Activated CD8-positive, alpha-beta memory T cell treated with anti-CD3 and anti-CD28 coated beads, Interleukin-2, amount 50 U/mL, for 4 hours (primary cell): ENCODE measurements at regions not wholly inside any gene's neighbourhood (a gene's known extent, or its start where the extent isn't known, plus 50 kb on each side); places are given as distances from the start of the nearest gene placed in this dataset.

Experiments used
- DNase-seq: peaks from one replicate; pipeline ENCODE4 v3.0.0-alpha.2; 2020

DNA sequence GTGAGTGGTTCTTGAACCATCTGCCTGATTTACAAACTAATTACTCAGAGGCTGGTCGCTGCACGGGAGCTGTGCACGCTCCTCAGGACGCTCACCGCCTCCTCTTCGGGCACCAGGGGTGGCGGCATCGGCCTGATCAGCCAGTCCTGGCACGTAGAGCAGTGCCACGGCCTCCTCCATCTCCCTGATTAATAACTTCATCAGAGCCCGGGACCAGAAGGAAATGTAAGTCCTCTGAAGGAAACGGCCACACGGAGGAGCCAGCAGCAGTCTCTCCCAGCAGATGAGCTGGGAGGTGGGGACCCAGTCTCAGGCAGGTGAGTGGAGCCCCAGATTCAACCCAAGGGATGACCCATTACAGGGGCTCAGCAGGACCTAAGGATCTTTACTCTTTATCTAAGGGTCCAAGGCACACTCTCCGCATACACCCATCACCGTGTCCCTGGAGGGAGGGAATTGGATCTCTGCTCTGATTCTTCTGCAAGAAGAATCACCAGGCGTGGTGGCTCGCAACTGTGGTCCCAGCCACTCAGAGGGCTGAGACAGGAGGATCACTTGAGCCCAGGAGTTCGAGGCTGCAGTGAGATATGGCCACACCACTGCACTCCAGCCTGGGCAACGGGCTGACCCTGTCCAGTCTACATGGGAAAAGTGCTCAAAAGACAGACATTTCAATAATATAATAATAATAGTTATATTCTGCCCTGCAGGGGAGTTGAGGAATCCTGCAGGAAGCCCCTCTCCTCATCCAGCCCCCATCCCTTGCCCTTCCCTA is 366.5 kb downstream of the SEC14L1 start:
- no peak for DNase-seq

DNA sequence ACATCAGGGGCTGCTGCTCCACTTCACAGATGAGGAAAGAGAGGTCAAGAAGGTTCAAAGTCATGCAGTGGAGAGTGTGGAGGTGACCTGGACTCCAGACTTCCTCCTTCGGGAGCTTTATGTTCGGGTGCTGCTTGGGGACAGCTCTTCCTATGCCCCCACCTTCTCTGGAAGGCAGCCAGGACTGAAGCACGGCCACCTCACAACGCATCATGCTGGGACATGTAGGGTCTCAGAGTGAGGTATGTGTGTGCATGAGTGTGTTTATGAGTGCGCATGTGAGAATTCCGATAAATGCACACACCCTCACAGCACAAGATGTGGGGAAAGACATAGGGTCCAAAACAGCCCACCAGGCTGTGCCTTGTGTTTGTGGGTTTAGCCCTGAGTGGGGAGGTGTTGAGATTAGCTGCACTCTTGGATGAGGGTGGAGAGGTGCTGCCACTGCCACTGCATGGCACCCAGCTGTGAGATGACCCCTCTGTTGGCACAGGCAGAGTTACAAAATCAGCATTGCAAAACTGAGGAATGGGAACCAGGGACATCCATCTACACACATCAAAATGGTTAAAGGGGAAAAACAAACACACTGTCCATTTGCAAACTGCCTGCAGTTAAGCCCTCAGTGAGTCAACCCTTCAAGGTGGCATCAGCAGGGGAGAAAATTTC is 367.4 kb downstream of the SEC14L1 start:
- no peak for DNase-seq

DNA sequence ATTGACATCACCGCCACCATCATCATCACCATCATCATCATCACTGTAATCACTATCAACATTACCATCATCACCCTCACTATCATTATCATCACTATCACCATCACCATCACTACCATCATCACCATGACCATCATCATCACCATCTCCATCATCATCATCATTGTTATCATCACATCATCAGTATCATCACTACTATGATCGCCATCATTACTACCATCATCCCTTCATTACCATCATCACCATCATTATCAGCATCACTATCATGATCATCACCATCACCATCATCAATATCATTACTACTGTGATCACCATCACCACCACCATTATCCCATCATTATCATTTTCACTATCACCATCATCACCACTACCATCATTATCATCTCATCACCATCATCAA is 368.3 kb downstream of the SEC14L1 start:
- DNase-seq: no peak

DNA sequence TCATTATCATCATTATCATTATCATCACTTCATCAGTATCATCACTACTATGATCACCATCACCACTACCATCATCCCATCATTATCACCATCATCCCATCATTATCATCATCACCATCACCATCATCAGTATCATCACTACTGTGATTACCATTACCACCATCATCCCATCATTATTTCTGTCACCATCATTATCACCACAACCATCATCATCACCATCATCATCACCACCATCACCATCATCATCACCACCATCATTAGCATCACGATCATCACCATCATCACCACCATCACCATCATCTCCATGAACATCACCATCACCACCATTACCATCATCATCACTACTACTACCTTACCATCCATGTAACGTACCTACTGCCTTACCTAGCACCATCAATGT is 368.8 kb downstream of the SEC14L1 start:
- no peak for DNase-seq

DNA sequence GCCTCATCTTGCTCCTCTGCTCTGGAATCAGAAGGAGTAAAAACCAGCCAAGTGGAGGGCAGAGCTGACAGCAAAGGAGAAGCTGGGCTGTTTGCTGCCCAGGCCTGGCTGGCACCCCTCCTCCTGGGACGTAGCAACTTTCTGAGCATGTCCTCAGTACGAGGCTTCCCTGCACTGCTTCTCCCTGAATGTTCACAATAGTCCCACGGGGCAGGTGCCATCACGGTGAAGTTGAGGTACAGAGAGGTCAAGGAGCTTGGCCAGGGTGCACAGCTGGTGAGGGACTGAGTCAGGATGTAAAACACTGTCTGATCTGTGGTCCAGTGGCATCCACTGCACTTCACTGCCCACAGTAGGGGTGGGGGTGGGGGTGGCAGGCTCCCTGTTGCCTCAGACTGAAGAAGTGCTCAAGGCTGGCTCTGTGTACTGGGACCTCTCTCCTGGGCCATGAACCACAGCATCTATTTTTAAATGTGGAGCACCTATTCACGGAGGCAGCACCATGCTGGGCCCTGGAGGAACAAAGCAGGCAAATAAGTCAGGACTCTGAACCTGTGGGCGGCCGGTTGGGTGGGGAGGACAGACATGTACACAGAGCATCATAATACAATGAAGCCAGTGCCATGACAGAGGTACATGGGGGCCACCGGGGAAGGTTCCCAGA is 369.5 kb downstream of the SEC14L1 start:
- DNase-seq: no peak

DNA sequence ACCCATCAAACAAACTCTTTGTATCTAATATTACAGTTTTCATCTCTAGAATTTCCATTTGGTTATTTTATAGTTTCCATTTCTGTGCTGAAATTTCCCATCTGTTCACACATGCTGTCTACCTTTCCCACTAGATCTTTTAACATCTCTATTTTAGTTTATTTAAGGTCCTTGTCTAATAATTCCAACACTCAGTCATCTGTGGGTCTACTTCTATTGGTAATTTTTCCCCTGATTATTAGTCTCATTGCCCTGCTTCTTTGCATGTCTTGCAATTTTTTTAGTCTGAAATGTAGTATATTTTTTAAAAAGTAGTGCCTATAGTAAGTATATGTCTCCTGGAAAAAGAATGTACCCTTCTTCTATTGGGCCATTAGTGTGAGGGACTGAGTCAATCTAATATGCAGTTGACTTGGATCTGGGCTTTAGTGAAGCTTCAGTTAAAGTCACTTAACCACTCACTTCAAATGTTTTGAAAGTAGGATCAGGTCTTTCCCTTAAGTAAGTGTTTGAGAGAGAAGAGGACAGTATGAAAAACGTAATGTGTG is 370.8 kb downstream of the SEC14L1 start:
- no peak for DNase-seq

DNA sequence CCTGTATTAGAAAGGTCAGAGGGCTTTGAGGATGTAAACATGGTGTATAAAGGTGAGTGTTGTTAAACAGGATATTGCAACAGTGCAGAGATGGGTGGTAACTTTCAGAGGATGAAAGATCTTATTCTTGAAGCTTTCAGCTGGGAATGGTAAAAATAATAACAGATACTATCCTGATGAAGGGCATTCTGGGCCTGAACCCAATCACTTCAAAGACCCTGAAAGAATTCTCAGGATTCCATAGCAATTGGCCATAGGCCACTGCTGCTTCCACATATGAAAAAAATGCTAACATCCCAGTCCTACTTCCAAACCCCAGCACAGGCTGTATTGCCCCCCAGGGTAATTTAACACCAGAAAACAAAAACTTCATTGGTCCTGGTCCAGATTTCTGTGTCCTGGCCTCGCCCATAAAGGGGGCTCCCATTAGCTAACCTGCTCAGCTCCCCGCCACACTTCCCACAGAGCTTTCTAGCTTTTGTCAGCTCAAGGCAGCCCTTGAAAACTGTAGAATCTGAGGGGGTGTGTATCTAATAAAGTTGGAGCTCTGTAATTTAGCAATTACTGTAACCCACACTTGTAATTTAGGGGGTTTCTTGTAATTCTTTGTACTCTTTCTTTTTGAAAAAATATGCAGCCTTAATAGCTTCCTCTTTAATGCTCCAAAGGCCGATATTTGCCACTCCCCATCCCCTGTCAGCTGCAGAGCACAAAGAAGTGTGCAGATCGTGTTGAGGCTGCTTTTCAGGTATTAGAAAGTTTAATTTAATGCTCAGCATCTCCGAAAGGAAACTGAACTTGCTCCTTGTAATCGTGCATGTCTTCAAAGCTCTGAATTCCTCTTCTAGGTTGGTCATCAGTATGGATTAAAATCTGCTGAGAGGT is 371.5 kb downstream of the SEC14L1 start:
- no peak for DNase-seq

DNA sequence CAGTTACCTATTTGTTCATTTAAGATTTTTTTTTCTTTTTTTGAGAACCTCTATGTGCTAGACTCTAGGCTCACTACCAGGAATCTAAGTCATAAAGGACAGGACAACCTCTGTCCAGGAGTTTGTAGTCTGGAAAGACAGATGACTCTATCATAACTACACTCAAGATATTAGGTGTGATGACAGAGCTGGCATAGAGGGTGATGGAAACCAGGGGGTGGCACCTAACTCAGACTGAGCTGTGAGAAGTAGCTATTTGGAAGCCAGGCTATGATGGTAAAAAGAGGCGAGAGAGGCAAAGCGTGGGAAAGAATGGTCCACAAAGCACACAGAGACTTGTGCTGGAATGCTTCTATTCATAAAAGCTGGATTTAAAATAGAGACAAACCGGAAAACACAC is 372.3 kb downstream of the SEC14L1 start:
- DNase-seq: no peak

DNA sequence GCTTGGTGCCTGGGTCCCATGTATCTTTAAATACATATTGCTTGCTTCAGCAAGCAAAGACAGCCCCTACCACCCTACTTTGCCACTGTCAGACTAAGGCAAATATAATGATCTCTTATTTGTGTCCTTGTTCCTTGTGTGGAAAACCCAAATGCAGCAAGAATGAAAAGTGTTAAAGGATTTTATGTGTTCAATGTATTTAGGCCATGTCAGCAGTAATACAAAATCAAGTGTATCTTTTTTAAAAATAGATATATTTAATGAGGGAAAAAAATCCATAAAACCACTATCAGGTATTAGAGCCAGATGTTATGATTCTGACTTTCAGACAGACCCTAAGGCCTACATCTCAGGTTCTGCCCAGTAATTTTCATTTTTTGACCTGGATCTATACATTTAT is 374.5 kb downstream of the SEC14L1 start:
- DNase-seq: no peak

DNA sequence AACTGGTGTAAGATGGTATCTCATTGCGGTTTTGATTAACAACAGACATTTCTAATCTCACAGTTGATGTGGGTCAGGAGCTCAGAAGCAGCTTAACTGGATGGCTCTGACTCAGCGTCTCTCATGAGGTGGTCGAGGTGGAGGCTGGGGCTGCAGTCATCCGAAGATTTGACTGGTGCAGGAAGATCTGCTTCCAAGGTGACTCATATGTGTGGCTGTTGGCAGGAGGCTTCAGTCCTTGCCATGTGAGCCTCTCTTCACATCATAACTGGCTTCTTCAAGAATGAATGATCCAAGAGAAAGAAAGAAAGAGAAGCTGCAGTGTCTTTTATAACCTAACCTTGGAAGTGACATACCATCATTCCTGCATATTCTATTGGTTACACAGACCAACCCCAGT is 376.1 kb downstream of the SEC14L1 start:
- DNase-seq: no peak

DNA sequence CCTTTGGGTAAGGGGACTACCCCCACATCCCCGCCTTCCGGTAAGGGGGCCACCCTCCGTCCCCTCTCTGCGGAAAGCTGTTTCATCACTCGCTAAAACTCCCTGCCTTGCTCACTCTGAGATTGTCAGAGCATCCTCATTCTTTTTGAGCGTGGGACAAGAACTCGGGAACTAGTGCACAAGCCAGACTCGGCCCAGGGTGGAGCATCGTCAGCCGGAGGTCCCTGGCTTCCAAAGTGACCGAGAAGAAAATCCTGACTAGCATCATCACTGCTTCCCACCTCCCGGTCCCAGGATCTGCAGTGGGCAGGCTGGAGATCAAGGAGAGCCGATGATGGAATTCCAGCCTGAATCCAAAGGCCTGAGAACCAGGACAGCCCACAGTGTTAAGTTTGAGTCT is 380.3 kb downstream of the SEC14L1 start:
- DNase-seq: no peak

DNA sequence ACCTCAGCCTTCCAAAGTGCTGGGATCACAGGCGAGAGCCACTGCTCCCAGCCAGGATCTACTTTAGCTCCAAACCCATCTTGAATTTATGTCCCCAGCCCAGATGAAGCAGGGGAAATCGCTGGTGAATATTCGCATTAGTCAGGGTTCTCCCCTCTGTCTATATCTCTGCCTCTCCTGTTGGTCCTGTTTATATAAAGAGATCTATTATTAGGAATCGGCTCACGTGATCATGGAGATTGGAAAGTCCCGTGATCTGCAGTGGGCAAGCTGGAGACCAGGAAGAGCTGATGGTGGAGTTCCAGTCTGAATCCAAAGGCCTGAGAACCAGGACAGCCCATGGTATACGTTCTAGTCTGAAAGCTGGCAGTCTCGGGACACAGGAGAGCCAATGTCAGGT is 382.8 kb downstream of the SEC14L1 start:
- DNase-seq: no peak

DNA sequence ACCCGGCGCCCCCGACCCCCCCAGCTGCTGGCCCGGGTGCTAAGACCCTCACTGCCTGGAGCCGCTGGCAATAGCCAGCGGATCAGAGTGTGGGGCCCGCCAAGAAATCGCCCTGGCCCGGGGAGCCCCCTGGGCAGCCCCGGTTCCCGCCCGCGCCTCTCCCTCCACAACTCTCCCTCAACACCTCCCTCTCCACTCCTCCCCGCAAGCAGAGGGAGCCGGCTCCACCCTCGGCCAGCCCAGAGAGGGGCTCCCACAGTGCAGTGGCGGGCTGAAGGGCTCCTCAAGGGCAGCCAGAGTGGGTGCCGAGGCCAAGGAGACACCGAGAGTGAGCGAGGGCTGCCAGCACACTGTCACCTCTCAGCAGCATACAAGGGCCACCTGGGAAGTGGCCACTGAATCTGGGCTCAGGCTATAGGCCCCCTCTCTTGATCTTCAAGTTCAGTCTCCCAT is 385.5 kb downstream of the SEC14L1 start:
- DNase-seq: no peak

DNA sequence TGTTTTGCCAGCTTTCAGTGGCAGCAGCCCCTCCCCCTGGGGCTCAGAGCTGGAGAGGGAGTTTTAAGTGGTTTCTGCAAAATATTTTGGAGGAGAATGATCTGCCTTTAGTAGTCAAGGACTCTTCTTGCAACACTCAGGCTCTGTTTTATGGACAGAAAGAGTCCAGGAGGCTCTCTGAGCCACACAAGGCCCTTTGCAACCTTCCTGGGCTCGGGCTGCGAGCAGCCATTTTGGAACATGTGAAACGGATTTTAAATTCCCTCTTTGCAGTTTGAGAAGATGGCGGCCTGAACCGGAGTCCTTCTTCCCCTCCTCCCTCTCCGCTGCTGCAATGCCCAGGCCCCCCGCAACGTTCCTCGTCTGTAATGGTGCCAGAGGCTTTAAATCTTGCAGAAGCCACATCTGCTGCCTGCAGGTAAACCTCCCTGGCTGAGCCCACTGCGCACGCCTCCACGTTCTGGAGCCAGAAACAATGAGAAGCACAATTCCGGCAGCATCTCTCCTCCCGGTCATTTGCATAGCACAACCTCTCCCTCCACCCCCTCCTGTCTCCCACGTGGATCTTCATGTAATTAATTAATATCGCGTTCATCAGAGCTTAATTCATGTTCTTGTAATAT is 386.1 kb downstream of the SEC14L1 start:
- DNase-seq: no peak

DNA sequence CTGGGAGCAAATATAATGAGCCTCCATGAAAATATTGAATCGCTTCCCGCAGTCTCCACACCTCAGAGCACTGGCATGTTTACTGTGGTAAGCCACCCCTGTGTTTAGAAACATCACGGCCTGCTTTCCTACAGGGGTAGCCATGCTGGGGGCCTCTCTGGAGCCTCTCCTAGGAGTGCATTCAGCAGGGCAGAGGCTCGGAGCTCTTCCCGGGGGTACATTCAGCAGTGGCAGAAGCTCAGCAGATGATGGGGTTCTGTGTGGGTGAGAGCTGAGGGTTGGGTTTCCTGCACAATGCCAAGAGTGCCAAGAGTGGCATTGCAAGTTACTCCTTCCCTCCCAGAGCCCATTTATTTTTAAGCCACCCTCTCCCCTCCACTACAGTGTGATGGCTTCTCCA is 386.6 kb downstream of the SEC14L1 start:
- no peak for DNase-seq

DNA sequence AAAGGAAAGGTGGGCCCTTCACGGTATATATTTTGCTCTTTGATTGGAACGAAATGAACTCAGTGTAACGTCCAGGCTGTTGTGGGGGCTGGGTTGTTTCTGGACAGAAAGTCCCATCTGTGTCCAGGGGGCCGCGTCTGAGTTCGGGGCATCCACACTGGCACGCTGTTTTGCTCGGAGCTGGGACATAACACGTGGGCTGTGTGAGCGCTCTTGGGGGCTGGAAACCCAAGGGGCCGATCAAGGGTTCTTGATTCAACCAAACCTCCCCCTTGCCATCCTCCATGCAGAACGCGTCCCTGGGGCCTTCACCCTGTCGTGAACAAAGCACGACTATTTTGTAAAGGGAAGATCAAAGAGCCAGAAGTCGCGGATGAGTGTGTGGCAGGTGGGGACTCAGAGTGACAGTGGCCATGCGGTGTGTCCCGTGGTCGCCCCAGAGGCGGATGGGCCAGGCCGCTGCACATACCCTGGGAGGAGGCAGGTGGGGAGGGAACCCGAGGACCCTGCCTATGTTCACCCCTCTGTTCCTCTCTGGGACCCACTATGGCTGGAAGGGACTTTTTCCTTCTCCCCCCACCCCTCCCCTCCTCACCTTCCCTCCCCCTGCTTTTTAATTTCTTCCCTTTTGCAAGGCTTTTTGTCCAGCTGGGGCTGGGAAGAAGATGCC is 387.2 kb downstream of the SEC14L1 start:
- DNase-seq: no peak

DNA sequence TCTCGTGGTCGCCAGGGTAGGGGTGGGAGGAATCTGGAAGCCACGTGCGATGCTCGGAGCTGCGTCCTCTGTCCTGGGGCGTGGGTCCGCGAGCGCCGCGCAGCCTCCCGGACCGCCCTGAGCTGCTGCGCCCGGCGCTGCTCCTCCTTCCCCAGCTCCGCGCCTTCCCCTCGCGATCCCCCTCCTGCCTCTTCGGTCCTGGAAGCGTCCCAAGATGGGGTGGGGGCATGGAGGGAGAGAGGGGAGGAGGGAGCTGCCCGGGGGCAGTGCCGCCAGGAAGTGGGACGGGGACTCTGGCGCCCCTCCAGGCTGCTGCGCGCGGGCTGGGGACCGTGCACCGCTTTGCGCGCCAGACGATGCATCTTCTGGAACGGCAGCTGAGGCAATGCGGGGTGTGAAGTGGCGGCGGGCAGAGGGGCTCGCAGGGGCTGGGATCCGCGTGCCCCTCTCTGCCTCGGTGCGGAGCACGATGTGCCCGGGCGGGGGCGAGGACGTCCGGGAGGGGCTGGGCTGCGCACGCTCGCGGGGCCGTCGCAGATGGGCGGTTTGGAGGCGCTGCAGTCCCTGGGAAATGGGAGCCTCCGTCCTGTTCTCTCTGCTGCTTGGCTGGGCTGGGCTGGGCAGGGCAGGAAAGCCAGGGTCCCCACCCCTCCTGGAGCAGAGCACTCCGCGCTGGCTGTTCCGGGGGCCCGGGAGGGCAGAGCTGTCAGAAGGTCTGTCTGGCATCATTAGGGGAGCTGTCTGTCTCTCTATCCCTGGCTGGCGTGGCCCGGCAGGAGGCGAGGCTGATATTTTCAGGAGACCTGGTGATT is 388.0 kb downstream of the SEC14L1 start:
- no peak for DNase-seq

DNA sequence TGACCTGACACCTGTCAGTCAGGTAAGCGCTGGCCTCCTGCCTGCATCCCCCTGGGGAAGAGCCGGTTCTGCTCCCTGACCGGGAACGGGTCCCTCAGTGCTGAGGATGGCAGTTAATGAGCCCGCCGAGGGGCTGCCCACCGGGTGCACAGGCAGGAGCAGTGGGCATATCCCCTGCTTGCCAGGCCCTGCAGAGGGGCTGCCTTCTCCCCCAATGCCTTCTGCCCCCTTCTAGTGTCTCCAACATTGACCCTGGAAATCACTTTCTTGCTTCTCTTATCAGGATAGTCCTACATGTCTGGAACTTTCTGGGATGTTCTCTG is 388.5 kb downstream of the SEC14L1 start:
- DNase-seq: no peak

DNA sequence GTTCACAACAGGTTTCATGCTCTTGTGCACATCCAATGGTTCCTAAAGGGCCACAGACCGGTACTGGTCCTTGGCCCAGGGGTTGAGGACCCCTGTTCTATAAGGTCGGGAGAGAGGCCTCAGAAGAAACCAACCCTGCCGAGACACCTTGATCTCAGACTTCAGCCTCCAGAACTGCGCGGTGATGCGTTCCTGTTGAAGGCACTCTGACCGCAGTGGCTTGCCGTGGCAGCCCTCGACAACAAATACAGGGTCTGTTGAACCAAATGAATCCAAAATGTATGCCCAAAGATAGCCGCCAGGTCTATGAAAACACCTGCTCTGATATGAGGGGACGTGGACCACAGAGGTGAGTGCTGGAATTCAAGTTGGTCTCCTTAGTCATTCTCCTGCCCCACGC is 389.8 kb downstream of the SEC14L1 start:
- DNase-seq: no peak

DNA sequence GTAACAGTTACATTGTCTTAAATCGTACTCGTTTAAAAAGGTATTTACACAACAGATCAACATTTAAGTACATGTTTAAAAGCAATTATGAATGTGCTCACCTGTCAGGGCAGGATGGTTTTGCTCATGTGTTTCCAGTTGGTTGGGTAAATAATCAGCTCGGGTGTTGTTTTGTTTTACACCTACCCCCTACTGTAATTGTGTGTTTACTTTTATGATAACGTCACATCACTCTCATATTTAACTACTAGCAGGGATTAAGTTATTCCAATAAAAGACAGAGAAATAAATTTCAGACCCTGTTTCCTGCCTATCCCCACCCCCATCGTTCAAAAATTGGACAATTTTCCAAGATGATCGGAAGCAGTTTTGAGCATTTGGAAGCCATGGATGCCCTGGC is 390.2 kb downstream of the SEC14L1 start:
- no peak for DNase-seq

DNA sequence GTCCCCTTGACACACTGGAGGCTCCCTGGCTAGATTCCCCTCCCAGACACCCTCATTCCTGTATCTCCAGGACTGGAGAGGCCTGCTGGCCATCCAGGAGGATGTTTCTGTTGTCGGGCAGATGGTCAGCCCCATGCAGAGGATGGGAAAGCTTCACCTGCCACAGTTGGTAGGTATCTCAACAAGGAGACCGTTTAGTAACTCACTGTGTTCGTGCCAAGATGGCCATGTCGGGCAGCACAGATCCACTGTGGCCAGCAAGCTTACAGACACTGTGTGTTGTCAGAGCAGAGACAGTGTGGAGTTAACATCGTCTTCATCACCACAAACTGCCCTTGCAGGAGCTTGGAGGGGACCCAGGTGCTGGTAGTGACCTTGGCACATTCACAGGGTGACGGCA is 390.9 kb downstream of the SEC14L1 start:
- no peak for DNase-seq
